ENCODE measurements at regions not wholly inside any gene's neighbourhood (a gene's known extent, or its start where the extent isn't known, plus 50 kb on each side); places are given as distances from the start of the nearest gene placed in this dataset.

DNA sequence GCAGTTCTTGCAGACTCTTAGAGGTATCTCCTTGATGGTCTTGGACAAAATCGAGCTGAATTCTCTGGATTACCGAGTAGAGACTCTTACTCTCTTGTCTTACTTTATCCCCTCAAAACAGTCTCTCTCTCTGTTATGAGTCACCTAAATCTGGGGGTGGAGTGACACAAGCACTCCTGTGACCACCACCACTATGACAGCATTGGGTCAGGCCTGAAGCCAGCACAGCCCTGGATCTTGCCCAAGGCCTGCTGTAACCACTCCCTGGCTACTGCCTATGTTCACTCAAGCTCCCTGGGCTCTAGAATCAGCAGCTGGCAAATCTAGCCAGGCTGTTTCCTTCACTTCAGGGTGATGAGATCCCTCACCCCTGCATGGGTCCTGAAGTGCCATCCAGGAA lies 662.5 kb downstream of the LUZP2 start:
- TF ChIP-seq, protein P1, sequence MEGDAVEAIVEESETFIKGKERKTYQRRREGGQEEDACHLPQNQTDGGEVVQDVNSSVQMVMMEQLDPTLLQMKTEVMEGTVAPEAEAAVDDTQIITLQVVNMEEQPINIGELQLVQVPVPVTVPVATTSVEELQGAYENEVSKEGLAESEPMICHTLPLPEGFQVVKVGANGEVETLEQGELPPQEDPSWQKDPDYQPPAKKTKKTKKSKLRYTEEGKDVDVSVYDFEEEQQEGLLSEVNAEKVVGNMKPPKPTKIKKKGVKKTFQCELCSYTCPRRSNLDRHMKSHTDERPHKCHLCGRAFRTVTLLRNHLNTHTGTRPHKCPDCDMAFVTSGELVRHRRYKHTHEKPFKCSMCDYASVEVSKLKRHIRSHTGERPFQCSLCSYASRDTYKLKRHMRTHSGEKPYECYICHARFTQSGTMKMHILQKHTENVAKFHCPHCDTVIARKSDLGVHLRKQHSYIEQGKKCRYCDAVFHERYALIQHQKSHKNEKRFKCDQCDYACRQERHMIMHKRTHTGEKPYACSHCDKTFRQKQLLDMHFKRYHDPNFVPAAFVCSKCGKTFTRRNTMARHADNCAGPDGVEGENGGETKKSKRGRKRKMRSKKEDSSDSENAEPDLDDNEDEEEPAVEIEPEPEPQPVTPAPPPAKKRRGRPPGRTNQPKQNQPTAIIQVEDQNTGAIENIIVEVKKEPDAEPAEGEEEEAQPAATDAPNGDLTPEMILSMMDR (IDR thresholded peaks at IDR 0.05) = no peak
- no peaks in the 10 kb centered on the region for H3K4me1 ChIP-seq
- no peaks in the 10 kb centered on the region for H3K79me2 ChIP-seq
- no peak overlapping the region for H3K4me2 ChIP-seq (ENCODE audit: low read length)
- H3K27ac ChIP-seq = no peak overlapping the region
- no peaks in the 10 kb centered on the region for H3K9me3 ChIP-seq (ENCODE audit: control insufficient read depth, low read length)
- no peaks in the 10 kb centered on the region for H3K27me3 ChIP-seq (ENCODE audit: control insufficient read depth, insufficient read depth, low read length)
- H2AFZ ChIP-seq = no peak overlapping the region
- H3K36me3 ChIP-seq (ENCODE audit: control insufficient read depth, insufficient read depth, low read length) = no peaks in the 10 kb centered on the region
- H3K9ac ChIP-seq = no peak overlapping the region
- no peak overlapping the region for H3K4me3 ChIP-seq (ENCODE audit: low read depth, low read length)

DNA sequence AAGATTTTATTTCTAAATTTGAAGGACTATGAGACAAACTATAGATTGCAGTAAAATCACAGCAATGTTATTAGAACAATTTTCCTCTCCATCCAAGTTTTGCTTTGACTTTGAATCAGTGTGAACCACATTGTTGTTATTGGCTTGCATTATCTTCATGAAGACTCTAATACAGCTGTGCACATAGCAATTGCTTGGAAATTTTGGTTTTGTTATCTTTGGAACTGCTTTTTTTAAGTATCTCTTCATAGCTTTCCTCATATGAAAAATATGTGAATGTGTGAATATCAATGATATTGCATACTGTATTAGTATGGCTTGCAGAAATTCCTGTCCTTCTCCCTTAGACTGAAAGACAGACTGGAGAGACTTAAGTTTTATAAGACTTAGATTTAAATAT lies 666.6 kb downstream of the LUZP2 start:
- no peaks in the 10 kb centered on the region for H3K79me2 ChIP-seq
- no peaks in the 10 kb centered on the region for H3K27me3 ChIP-seq (ENCODE audit: control insufficient read depth, insufficient read depth, low read length)
- no peak overlapping the region for H3K9ac ChIP-seq
- TF ChIP-seq, protein P1 (IDR thresholded peaks at IDR 0.05) = no peak
- no peak overlapping the region for H2AFZ ChIP-seq
- H3K4me2 ChIP-seq (ENCODE audit: low read length) = no peak overlapping the region
- no peak overlapping the region for H3K27ac ChIP-seq
- H3K4me3 ChIP-seq (ENCODE audit: low read depth, low read length) = no peak overlapping the region
- H3K9me3 ChIP-seq (ENCODE audit: control insufficient read depth, low read length) = no peaks in the 10 kb centered on the region
- H3K4me1 ChIP-seq = no peaks in the 10 kb centered on the region
- no peaks in the 10 kb centered on the region for H3K36me3 ChIP-seq (ENCODE audit: control insufficient read depth, insufficient read depth, low read length)

DNA sequence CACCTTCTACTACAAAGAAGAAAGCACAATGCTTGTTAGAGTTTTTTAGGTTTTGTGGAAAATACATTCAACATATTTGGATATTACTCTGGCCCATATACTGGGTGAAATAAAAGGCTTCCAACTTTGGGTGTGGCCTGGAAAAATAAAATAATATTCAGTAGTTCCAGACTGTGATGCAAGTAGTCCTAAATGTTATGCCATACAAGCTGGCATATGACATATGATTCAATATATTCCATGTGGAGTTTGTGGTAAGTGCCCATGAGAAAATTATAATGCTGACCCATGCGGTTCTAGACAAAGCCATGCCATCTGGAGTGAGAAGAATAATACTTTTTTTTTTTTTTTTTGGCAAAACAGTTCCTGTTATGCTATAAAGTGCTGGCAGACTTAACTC lies 683.3 kb downstream of the LUZP2 start:
- TF ChIP-seq, protein P1 (IDR thresholded peaks at IDR 0.05) = no peak
- H3K4me3 ChIP-seq (ENCODE audit: low read depth, low read length) = no peak overlapping the region
- no peaks in the 10 kb centered on the region for H3K27me3 ChIP-seq (ENCODE audit: control insufficient read depth, insufficient read depth, low read length)
- no peaks in the 10 kb centered on the region for H3K9me3 ChIP-seq (ENCODE audit: control insufficient read depth, low read length)
- no peaks in the 10 kb centered on the region for H3K79me2 ChIP-seq
- H3K9ac ChIP-seq = no peak overlapping the region
- no peaks in the 10 kb centered on the region for H3K4me1 ChIP-seq
- no peaks in the 10 kb centered on the region for H3K36me3 ChIP-seq (ENCODE audit: control insufficient read depth, insufficient read depth, low read length)
- no peak overlapping the region for H3K4me2 ChIP-seq (ENCODE audit: low read length)
- no peak overlapping the region for H2AFZ ChIP-seq
- H3K27ac ChIP-seq = no peak overlapping the region

DNA sequence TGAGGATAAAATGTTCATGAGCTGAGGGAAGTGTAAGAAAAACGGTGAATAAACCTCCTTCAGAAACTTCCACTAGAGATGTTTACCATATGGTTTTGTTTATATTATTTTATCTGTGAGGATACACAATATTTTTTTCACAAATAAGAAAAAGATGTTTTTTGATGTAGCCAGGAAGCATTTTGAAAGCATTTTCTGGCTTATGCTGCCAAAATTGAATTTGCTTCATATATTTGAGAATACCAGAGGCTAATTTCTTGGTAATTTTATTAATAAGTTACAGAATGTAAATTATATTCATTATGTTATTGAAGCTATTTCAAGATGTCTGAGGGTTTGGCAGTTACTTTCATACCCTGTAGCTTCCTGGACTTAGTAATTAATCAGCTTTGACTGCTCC lies 686.6 kb downstream of the LUZP2 start:
- Histone ChIP-seq H3K27ac (no peak overlapping the region), H3K4me3 (ENCODE audit: low read depth, low read length) (no peak overlapping the region), H3K36me3 (ENCODE audit: control insufficient read depth, insufficient read depth, low read length) (no peaks in the 10 kb centered on the region), H3K27me3 (ENCODE audit: control insufficient read depth, insufficient read depth, low read length) (no peaks in the 10 kb centered on the region), H2AFZ (no peak overlapping the region), H3K9ac (no peak overlapping the region), H3K4me2 (ENCODE audit: low read length) (no peak overlapping the region), H3K4me1 (no peaks in the 10 kb centered on the region), H3K79me2 (no peaks in the 10 kb centered on the region), H3K9me3 (ENCODE audit: control insufficient read depth, low read length) (no peaks in the 10 kb centered on the region)
- TF ChIP-seq, protein P1 (IDR thresholded peaks at IDR 0.05) = no peak

DNA sequence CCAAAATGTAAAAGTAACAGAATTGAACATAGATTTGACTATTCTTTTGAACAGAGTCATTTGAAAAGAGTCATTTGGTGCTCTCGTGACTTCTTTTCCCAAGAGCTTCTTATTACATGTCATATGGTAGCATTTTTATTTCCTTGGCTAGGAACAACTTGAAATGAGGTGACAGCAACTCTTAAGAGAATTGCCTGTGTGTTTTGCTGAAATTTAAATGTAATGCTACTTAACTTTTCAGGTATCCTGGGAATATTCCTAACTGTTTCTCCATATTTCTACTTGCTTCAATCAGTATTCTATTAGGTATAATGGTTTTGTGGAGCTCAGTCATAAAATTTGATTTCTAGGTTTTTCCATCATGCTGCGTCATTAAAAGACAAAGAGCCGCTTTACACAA lies 700.7 kb downstream of the LUZP2 start:
- Histone ChIP-seq H2AFZ (no peak overlapping the region), H3K4me2 (ENCODE audit: low read length) (no peak overlapping the region), H3K9ac (no peak overlapping the region), H3K4me3 (ENCODE audit: low read depth, low read length) (no peak overlapping the region), H3K4me1 (no peaks in the 10 kb centered on the region), H3K79me2 (no peaks in the 10 kb centered on the region), H3K9me3 (ENCODE audit: control insufficient read depth, low read length) (no peaks in the 10 kb centered on the region), H3K27me3 (ENCODE audit: control insufficient read depth, insufficient read depth, low read length) (no peaks in the 10 kb centered on the region), H3K36me3 (ENCODE audit: control insufficient read depth, insufficient read depth, low read length) (no peaks in the 10 kb centered on the region), H3K27ac (no peak overlapping the region)
- TF ChIP-seq, protein P1 (IDR thresholded peaks at IDR 0.05) = no peak
